ENCODE measurements at regions not wholly inside any gene's neighbourhood (a gene's known extent, or its start where the extent isn't known, plus 50 kb on each side); places are given as distances from the start of the nearest gene placed in this dataset.

DNA sequence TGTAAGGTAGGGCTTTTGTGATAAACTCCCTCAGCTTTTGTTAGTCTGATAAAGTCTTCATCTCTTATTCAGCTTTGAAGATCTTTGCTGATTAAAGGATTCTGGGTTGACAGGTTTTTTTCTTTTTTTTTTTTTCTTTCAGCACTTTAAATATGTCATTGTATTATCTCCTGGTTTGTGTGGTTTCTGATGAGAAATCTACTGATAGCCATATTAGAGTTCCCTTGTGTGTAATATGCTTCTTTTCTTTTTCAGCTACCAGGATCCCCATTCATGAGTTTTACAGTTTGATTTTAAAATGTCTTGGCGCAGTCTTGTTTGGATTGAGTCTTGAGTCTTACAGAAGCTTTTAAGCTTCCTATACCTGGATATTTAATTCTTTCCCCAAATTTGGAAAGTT, 504.5 kb downstream of the TLL1 start:
- no peaks in the 10 kb centered on the region for H3K27me3 ChIP-seq
- no peak overlapping the region for H3K27ac ChIP-seq
- DNase-seq (no peak), ATAC-seq (no peak)
- no peaks in the 10 kb centered on the region for H3K9me3 ChIP-seq
- no peaks in the 10 kb centered on the region for H3K4me1 ChIP-seq
- no peak overlapping the region for H3K4me3 ChIP-seq
- intact Hi-C loops (cut with DNase I) = no loop called here
- TF ChIP-seq, protein P1, sequence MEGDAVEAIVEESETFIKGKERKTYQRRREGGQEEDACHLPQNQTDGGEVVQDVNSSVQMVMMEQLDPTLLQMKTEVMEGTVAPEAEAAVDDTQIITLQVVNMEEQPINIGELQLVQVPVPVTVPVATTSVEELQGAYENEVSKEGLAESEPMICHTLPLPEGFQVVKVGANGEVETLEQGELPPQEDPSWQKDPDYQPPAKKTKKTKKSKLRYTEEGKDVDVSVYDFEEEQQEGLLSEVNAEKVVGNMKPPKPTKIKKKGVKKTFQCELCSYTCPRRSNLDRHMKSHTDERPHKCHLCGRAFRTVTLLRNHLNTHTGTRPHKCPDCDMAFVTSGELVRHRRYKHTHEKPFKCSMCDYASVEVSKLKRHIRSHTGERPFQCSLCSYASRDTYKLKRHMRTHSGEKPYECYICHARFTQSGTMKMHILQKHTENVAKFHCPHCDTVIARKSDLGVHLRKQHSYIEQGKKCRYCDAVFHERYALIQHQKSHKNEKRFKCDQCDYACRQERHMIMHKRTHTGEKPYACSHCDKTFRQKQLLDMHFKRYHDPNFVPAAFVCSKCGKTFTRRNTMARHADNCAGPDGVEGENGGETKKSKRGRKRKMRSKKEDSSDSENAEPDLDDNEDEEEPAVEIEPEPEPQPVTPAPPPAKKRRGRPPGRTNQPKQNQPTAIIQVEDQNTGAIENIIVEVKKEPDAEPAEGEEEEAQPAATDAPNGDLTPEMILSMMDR (IDR thresholded peaks at IDR 0.05) = no peak
- no peak for TF ChIP-seq POLR2A (IDR thresholded peaks at IDR 0.05)
- 63% methylated on average over 1 of the region's 1 CpG for WGBS (ENCODE audit: insufficient coverage, low coverage, low lambda C conversion rate, missing lambda C conversion rate)
- H3K36me3 ChIP-seq = no peaks in the 10 kb centered on the region

DNA sequence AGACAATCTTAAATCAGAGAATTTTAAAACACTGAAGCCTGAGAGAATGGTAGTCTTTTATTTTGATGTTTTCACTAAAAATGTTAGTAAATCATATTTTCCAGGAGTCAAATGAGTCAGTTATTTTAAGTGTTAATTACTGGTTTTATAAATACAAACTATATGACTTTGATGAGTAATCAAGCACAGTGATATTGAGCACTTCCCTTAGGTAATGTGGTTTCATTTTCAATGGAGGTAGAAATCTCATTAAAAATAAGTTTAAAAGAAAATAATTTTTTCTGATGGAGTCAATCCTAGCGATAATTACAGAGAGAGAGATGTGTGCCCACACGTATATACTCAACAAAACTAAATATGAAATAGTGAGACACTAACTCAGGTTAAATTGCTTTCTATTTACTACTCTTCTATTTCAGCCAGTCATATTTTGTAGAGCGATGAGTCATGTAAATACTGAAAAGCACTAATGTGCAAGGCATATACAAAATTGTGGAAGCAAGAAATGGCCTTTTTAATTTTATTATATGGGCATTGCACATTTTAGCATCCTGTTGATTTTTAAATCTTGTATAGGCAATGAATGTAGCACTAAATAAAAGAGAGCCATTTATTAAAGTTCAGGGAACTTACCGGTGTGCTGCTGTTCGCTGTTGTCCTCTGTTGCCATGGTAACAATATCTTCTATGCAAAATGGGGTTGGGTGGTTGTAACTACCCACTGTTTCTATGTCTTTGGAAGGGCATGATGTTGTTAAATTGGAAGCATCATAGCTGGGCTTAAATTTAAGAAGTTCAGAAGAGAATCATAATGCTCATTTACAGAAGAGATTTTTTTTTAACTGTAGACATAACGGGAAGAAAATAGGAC, 513.7 kb downstream of the TLL1 start:
- H3K4me3 ChIP-seq = no peak overlapping the region
- DNase-seq = no peak
- H3K27ac ChIP-seq = no peak overlapping the region
- TF ChIP-seq, protein P1 (IDR thresholded peaks at IDR 0.05) = no peak
- no peak for TF ChIP-seq POLR2A (IDR thresholded peaks at IDR 0.05)
- H3K27me3 ChIP-seq = no peaks in the 10 kb centered on the region
- ATAC-seq = no peak
- H3K9me3 ChIP-seq = no peaks in the 10 kb centered on the region
- H3K4me1 ChIP-seq = no peaks in the 10 kb centered on the region
- intact Hi-C loops (cut with DNase I) = no loop called here
- H3K36me3 ChIP-seq = no peaks in the 10 kb centered on the region
- 46% methylated on average over 6 of the region's 6 CpGs for WGBS (ENCODE audit: insufficient coverage, low coverage, low lambda C conversion rate, missing lambda C conversion rate)

DNA sequence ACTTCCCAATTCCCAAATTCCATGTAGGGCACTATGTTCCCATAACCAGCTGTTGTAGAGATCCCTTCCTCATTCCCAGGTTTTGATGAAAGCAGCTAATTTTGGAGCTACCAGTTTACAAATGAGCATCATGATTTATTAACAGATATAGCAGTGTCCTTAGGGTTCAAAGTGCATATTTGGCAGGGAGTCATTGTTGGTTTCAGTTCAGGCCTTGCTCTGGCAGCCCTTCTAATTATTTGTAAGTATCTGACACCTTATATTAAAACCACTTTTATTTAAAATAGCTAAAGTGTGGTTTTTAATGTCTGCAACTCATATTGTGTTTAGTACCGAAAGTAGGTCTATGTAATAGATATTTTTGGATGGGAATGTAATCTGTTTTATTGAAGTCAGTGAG, 518.5 kb downstream of the TLL1 start:
- no peaks in the 10 kb centered on the region for H3K9me3 ChIP-seq
- DNase-seq (no peak), ATAC-seq (no peak)
- H3K27ac ChIP-seq = no peak overlapping the region
- no peak overlapping the region for H3K4me3 ChIP-seq
- intact Hi-C loops (cut with DNase I) = no loop called here
- no peaks in the 10 kb centered on the region for H3K36me3 ChIP-seq
- no peaks in the 10 kb centered on the region for H3K27me3 ChIP-seq
- WGBS (ENCODE audit: insufficient coverage, low coverage, low lambda C conversion rate, missing lambda C conversion rate) = 38% methylated on average over 1 of the region's 1 CpG
- H3K4me1 ChIP-seq = no peaks in the 10 kb centered on the region
- TF ChIP-seq, protein P1 (IDR thresholded peaks at IDR 0.05) = no peak

DNA sequence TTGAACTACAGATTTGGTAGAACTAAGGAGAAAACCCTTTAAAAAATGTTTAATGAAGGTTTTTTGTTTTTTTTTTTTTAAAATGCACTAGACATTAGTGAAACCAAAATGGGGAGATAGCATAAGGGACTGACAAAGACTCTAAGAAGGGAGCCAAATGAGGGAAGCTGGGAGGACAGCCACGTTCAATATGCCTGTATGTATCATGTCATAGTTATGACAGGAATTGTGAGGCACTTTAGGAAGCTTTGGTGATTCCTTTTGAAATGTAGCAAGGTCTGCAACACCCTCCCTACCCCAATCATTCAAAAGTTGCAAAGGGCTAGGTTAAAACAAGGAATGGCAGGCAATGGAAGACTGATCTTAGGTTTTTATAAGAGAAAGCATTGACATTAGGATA, 526.0 kb downstream of the TLL1 start:
- Histone ChIP-seq H3K27me3 (no peaks in the 10 kb centered on the region), H3K9me3 (no peaks in the 10 kb centered on the region), H3K4me1 (no peaks in the 10 kb centered on the region), H3K36me3 (no peaks in the 10 kb centered on the region), H3K27ac (no peak overlapping the region), H3K4me3 (no peak overlapping the region)
- no peak for ATAC-seq
- intact Hi-C loops (cut with DNase I) = no loop called here
- no peak for TF ChIP-seq POLR2A (IDR thresholded peaks at IDR 0.05)
- TF ChIP-seq, protein P1 (IDR thresholded peaks at IDR 0.05) = no peak
- DNase-seq = no peak
- 6% methylated on average over 1 of the region's 1 CpG for WGBS (ENCODE audit: insufficient coverage, low coverage, low lambda C conversion rate, missing lambda C conversion rate)
